IMR-90 (cell line): ENCODE measurements at regions not wholly inside any gene's neighbourhood (a gene's known extent, or its start where the extent isn't known, plus 50 kb on each side); places are given as distances from the start of the nearest gene placed in this dataset.

ENCODE experiments used
- CTCF ChIP-seq: conservative IDR thresholded peaks from 2 replicates; pipeline ENCODE4 v1.5.1; 2012; ENCODE audit warnings: mild to moderate bottlenecking, low read depth, low read length, improper control_type of control experiment
- ELK1 ChIP-seq: fragments of 150-350 bp; IDR thresholded peaks from 2 replicates; pipeline ENCODE4 v1.6.1; 2016; ENCODE audit warnings: low read depth, mild to moderate bottlenecking, low read length, moderate library complexity, borderline replicate concordance
- POLR2A ChIP-seq: IDR thresholded peaks from 2 replicates; pipeline ENCODE4 v1.6.1; 2012; ENCODE audit warnings: mild to moderate bottlenecking, low read depth, low read length
- SMC3 ChIP-seq: fragments of 150-350 bp; IDR thresholded peaks from 2 replicates; pipeline ENCODE4 v1.6.1; 2016; ENCODE audit warnings: low read depth, mild to moderate bottlenecking, antibody characterized with exemption, low read length, moderate library complexity

GRCh38 chr12:115752156-115752555, 525.3 kb downstream of the MED13L start:
- no peak for TF ChIP-seq ELK1
- no peak for TF ChIP-seq POLR2A
- TF ChIP-seq CTCF, result no peak
- TF ChIP-seq SMC3, result no peak
